AG09319 (cell line): ENCODE measurements at regions not wholly inside any gene's neighbourhood (a gene's known extent, or its start where the extent isn't known, plus 50 kb on each side); places are given as distances from the start of the nearest gene placed in this dataset.

Experiments used
- DNase-seq: peaks from one replicate; pipeline ENCODE4 v3.0.0-alpha.2; 2010; ENCODE audit warnings: low read depth; ENCODE audit errors: extremely low read depth
- TF ChIP-seq, protein P1 (sequence below): IDR thresholded peaks from 2 replicates; pipeline ENCODE4 v1.5.1; 2011; ENCODE audit warnings: low read depth, mild to moderate bottlenecking, inconsistent platforms, low read length, moderate library complexity

DNA sequence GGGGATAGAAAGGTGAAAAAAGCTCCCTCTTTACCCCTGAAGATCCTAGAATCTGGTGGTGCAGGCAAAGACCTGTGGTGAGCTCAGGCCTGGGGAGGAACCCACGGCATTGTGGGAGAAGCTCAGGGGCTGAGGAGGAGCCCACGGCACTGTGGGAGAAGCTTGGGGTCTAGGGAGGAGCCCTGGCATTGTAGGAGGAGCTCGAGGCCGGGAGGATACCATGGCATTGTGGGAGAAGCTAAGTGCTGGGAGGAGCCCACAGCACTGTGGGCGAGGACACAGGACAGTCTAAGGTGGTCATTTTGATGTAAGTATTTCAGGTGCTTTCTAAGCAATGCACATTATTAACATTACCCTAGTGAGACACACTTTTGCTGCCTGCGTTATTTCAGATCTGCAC lies 179.7 kb downstream of the HSD17B3 start:
- no peak for DNase-seq
- TF ChIP-seq, protein P1, sequence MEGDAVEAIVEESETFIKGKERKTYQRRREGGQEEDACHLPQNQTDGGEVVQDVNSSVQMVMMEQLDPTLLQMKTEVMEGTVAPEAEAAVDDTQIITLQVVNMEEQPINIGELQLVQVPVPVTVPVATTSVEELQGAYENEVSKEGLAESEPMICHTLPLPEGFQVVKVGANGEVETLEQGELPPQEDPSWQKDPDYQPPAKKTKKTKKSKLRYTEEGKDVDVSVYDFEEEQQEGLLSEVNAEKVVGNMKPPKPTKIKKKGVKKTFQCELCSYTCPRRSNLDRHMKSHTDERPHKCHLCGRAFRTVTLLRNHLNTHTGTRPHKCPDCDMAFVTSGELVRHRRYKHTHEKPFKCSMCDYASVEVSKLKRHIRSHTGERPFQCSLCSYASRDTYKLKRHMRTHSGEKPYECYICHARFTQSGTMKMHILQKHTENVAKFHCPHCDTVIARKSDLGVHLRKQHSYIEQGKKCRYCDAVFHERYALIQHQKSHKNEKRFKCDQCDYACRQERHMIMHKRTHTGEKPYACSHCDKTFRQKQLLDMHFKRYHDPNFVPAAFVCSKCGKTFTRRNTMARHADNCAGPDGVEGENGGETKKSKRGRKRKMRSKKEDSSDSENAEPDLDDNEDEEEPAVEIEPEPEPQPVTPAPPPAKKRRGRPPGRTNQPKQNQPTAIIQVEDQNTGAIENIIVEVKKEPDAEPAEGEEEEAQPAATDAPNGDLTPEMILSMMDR: no peak

DNA sequence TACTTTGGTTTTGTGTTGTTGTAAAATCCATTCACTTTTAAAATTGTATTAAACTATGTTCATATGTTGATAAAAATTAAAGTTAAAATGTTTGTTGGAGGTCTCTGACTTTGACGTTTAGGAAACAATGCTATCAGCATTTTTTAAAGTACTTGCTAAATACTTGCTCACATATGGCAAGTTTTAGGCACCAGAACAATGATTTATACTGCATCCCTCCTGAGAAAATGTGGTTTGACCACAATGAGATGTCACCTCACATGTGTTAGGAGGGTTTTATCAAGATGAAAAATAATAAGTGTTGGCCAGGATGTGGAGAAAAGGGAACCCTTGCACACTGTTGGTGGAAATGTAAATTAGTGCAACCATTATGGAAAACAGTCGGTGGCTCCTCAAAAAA lies 180.8 kb downstream of the HSD17B3 start:
- TF ChIP-seq, protein P1: no peak
- DNase-seq: no peak

DNA sequence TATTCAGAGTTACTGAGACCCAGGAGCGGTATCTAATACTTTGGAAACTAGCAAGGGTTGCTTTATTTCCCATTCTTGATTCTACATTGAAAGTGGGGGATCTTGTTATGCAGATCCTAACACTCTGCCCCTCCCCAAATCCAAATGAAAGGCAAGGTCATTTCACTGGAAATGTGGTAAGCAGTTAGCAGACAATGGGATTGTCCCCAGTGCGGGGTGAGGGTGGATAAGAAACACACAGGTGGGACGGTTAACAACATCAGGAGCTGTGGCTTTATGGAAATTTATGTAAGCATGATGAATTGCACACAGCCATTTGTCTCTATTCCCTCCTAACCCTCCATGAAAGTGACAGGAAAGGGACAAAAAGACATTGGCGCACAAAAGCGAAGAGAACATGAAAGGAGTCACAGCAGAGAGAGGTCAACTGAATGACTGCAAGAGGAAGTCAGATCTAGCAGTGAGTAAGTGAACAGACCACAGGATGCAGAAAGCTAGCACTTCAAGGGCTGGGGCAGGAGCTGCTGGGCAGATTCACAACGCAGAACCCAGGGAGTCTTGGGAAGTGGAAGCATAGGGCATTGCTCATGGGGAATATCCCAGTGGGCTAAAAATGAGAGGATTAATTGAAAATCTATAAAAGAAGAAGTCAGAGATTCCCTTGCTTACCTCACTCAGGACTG lies 184.4 kb downstream of the HSD17B3 start:
- DNase-seq: no peak
- TF ChIP-seq, protein P1: no peak

DNA sequence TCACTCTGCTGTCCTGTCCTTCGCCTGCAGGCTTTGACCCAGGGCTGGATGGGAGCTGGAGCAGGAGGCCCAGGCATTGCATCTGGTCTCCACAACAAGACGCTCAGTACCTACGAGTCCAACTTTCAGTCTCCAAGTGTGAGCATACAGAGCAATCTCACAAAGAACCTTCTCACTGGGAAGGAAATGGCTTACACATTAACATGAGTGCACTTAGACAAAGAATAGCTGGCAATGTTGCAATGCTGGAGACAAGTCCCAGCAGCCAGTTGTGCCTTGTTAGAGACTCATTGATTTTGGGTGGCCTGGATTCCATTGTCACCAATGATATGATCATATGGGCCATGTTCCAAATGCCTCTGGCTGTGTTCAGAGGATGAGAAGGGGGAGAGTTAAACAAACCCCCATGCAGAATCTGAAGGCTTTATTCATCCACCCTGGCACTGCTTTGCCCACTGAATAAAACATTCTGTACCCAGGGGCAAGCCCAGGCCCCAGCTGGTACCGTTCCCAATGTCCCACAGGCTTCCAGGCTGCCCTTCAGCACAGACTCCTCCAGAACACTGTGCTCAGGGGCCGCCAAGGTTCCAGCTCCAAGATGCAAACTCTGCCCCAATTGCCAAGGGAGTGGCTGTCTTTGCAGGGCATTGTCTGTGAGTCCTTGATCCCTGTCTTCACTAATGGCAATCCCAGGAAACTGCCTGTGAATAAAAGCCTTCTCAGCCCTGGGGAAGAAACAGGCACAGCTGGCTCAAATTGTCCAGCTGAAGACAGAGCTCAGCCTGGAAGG lies 185.5 kb downstream of the HSD17B3 start:
- TF ChIP-seq, protein P1: no peak
- DNase-seq: no peak

DNA sequence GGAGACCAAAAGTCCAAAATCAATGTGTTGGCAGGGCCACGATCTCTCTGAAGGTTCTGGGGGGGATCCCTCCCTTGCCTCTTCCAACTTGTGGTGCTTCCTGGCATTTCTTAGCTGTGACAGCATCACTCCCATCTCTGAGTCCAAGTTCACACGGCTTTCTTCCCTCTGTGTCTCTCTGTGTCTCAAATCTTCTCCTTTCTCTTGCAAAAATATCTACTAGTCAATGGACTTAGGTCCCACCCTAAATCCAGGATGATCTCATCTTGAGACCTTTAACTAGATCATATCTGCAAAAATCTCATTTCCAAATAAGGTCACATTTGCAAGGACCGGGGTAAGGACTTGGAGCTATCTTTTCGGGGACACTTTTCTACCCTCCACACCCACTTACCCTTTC lies 186.1 kb downstream of the HSD17B3 start:
- TF ChIP-seq, protein P1: no peak
- no peak for DNase-seq

DNA sequence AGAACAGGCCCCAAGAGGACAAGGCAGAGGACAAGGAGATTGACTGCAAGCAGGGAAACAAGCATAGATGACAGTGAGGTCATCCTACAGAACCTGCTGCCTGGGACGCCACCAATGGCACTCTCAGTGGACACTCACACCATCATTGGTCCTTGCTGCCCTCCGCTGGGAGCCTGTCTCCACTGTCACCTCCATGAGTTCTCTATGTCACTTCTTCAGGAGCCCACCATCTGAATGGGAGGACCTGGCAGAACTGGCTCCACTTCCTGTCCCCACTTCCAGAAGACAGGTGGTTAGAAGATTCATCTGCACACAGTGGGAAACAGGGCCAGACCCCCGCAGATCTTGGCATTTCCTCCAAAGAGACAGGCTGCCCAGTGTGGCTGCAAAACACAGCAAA lies 188.9 kb downstream of the HSD17B3 start:
- TF ChIP-seq, protein P1: no peak
- no peak for DNase-seq

DNA sequence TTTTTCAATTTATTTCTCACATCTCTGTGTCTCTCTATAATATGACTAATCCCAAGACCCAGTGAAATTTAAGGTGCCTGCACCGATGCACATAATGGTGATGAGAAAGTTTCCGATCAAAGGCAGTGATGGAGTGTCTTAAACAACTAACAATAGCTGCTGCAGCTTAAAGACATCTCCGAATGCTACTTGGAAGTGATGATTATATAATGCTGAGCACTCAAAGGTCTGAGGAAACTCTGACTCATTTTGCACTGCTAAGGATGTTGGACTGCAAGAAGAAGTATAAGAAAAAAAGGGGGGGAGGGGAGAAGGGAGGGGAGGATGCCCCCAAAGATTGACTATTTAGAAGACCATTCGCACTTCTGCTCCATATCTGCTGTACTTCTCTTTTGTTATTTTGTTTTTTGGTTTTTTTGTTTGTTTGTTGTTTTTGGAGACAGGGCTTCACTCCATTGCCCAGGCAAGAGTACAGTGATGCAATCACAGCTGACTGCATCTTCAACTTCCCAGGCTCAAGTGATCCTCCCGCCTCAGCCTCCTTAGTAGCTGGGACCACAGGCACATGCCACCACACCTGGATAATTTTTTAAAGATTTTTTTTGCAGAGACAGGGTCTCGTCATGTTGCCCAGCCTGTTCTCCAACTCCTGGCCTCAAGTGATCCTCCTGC lies 192.2 kb downstream of the HSD17B3 start:
- no peak for DNase-seq
- TF ChIP-seq, protein P1: no peak
